Colonic mucosa (tissue), 4 donors: ENCODE measurements at regions not wholly inside any gene's neighbourhood (a gene's known extent, or its start where the extent isn't known, plus 50 kb on each side); places are given as distances from the start of the nearest gene placed in this dataset.
"Not testable (repeated sequence)": the region's sequence is repeated elsewhere in the genome, so short reads cannot be mapped to it uniquely, and the experiment has no call there.

Experiments used
- DNase-seq: peaks from one replicate; pipeline ENCODE4 v3.0.0-alpha.2; 2020
- H3K27ac ChIP-seq: fragments of 200-600 bp; one replicate; pipeline ENCODE4 v1.8.0; 2021
- H3K27me3 ChIP-seq: fragments of 200-600 bp; one replicate; pipeline ENCODE4 v1.8.0; 2021
- H3K36me3 ChIP-seq: fragments of 200-600 bp; one replicate; pipeline ENCODE4 v1.8.0; 2021
- H3K4me1 ChIP-seq: fragments of 200-600 bp; one replicate; pipeline ENCODE4 v1.8.0; 2021; ENCODE audit warnings: mild to moderate bottlenecking
- H3K4me3 ChIP-seq: fragments of 200-600 bp; one replicate; pipeline ENCODE4 v1.8.0; 2021
- H3K9ac ChIP-seq, 2 donors: one replicate each; pipeline ENCODE4 v1.7.0; 2013; ENCODE audit warnings: control low read depth in 2 of 2, low read depth in 2 of 2, low read length in 2 of 2
- H3K9me3 ChIP-seq: fragments of 200-600 bp; one replicate; pipeline ENCODE4 v1.8.0; 2021
- CTCF ChIP-seq: fragments of 200-600 bp; IDR thresholded peaks from one replicate; pipeline ENCODE4 v1.8.0; 2022; ENCODE audit warnings: antibody characterized with exemption, mild to moderate bottlenecking
- intact Hi-C: fragments of 100-400 bp; cut with DNase I; formaldehyde crosslinking; loops from one replicate; pipeline ENCODE4 v1.14.1; 2022
- donor health status: healthy.
- donor health status: DM: no; HTN: no; CAD: no.
- donor health status: DM: no; HTN: no; CAD: no.

- no peaks in the 10 kb centered on the region for H3K9me3 ChIP-seq
- no peak overlapping the region for H3K27ac ChIP-seq
- intact Hi-C loops = no loop called here
- H3K27me3 ChIP-seq = no peaks in the 10 kb centered on the region
- no peaks in the 10 kb centered on the region for H3K36me3 ChIP-seq
- no peak for DNase-seq
- H3K9ac ChIP-seq = no peak overlapping the region
- no peaks in the 10 kb centered on the region for H3K4me1 ChIP-seq
- TF ChIP-seq CTCF = no peak
- no peak overlapping the region for H3K4me3 ChIP-seq
These were observed 56.1 kb upstream of the LYRM9 start for GRCh38 chr17:27949304-27949703.

- DNase-seq, H3K27ac ChIP-seq, H3K9ac ChIP-seq, H3K27me3 ChIP-seq, H3K9me3 ChIP-seq, H3K36me3 ChIP-seq, intact Hi-C loops, H3K4me3 ChIP-seq, H3K4me1 ChIP-seq: not testable (repeated sequence)
These were observed 57.1 kb upstream of the LYRM9 start for GRCh38 chr17:27950225-27950624.

GRCh38 chr17:27950995-27951394 lies 57.8 kb upstream of the LYRM9 start:
- intact Hi-C loops = no loop called here
- Histone ChIP-seq H3K9ac (no peak overlapping the region), H3K4me3 (no peak overlapping the region), H3K36me3 (no peaks in the 10 kb centered on the region), H3K27me3 (no peaks in the 10 kb centered on the region), H3K9me3 (no peaks in the 10 kb centered on the region), H3K4me1 (no peaks in the 10 kb centered on the region), H3K27ac (no peak overlapping the region)
- TF ChIP-seq CTCF = no peak
- DNase-seq = no peak

GRCh38 chr17:27951872-27952271 lies 58.7 kb upstream of the LYRM9 start:
- H3K36me3 ChIP-seq = no peaks in the 10 kb centered on the region
- H3K9ac ChIP-seq = no peak overlapping the region
- intact Hi-C loops = no loop called here
- H3K27me3 ChIP-seq = no peaks in the 10 kb centered on the region
- H3K4me3 ChIP-seq = no peak overlapping the region
- H3K9me3 ChIP-seq = no peaks in the 10 kb centered on the region
- DNase-seq = no peak
- H3K27ac ChIP-seq = no peak overlapping the region
- no peaks in the 10 kb centered on the region for H3K4me1 ChIP-seq
- no peak for TF ChIP-seq CTCF

GRCh38 chr17:27952366-27952765 lies 59.2 kb upstream of the LYRM9 start:
- intact Hi-C loops = no loop called here
- Histone ChIP-seq H3K9ac (no peak overlapping the region), H3K4me1 (no peaks in the 10 kb centered on the region), H3K9me3 (no peaks in the 10 kb centered on the region), H3K4me3 (no peak overlapping the region), H3K27ac (no peak overlapping the region), H3K27me3 (no peaks in the 10 kb centered on the region), H3K36me3 (no peaks in the 10 kb centered on the region)
- DNase-seq = no peak
- no peak for TF ChIP-seq CTCF

GRCh38 chr17:27954548-27955495 lies 61.7 kb upstream of the LYRM9 start:
- Histone ChIP-seq H3K36me3 (no peaks in the 10 kb centered on the region), H3K9ac (no peak overlapping the region), H3K27me3 (no peaks in the 10 kb centered on the region), H3K27ac (no peak overlapping the region), H3K9me3 (no peaks in the 10 kb centered on the region), H3K4me1 (no peaks in the 10 kb centered on the region), H3K4me3 (no peak overlapping the region)
- no peak for DNase-seq
- TF ChIP-seq CTCF = no peak
- intact Hi-C loops = no loop called here
